ENCODE measurements at regions not wholly inside any gene's neighbourhood (a gene's known extent, or its start where the extent isn't known, plus 50 kb on each side); places are given as distances from the start of the nearest gene placed in this dataset.
"Not testable (repeated sequence)": the region's sequence is repeated elsewhere in the genome, so short reads cannot be mapped to it uniquely, and the experiment has no call there.

- H3K36me3 ChIP-seq (ENCODE audit: control insufficient read depth in 1 of 2, insufficient read depth in 2 of 2, low read length in 2 of 2), result no peaks in the 10 kb centered on the region
- no peaks in the 10 kb centered on the region for H3K4me1 ChIP-seq (ENCODE audit: control insufficient read depth in 1 of 2, insufficient read depth in 2 of 2, low read length in 2 of 2)
- no peaks in the 10 kb centered on the region for H3K27me3 ChIP-seq (ENCODE audit: low read depth, low read length)
- no peaks in the 10 kb centered on the region for H3K9me3 ChIP-seq (ENCODE audit: control insufficient read depth in 1 of 2, low read length in 2 of 2)
- H3K27ac ChIP-seq (ENCODE audit: low read length), result no peak overlapping the region
- H3K4me3 ChIP-seq (ENCODE audit: low read depth in 1 of 2, low read length in 2 of 2), result no peak overlapping the region
Observed at GRCh38 chrX:65331371-65331770, 203.2 kb downstream of the LAS1L start.

- Histone ChIP-seq H3K36me3 (ENCODE audit: control insufficient read depth in 1 of 2, insufficient read depth in 2 of 2, low read length in 2 of 2) (no peaks in the 10 kb centered on the region), H3K9me3 (ENCODE audit: control insufficient read depth in 1 of 2, low read length in 2 of 2) (peaks cover 0 to 27% of the 10 kb centered on the region in 2 donors), H3K4me3 (ENCODE audit: low read depth in 1 of 2, low read length in 2 of 2) (no peak overlapping the region), H3K4me1 (ENCODE audit: control insufficient read depth in 1 of 2, insufficient read depth in 2 of 2, low read length in 2 of 2) (no peaks in the 10 kb centered on the region), H3K27me3 (ENCODE audit: low read depth, low read length) (no peaks in the 10 kb centered on the region), H3K27ac (ENCODE audit: low read length) (no peak overlapping the region)
Observed at GRCh38 chrX:65300104-65300809, 234.3 kb downstream of the LAS1L start.

DNA sequence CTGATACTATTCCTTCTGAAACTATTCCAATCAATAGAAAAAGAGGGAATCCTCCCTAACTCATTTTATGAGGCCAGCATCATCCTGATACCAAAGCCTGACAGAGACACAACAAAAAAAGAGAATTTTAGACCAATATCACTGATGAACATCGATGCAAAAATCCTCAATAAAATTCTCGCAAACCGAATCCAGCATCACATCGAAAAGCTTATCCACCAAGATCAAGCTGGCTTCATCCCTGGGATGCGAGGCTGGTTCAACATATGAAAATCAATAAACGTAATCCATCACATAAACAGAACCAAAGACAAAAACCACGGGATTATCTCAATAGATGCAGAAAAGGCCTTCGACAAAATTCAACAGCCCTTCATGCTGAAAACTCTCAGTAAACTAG, 251.7 kb downstream of the LAS1L start:
- not testable (repeated sequence) for H3K4me1 ChIP-seq (ENCODE audit: control insufficient read depth in 1 of 2, insufficient read depth in 2 of 2, low read length in 2 of 2); H3K36me3 ChIP-seq (ENCODE audit: control insufficient read depth in 1 of 2, insufficient read depth in 2 of 2, low read length in 2 of 2); H3K9me3 ChIP-seq (ENCODE audit: control insufficient read depth in 1 of 2, low read length in 2 of 2); H3K27ac ChIP-seq (ENCODE audit: low read length); H3K27me3 ChIP-seq (ENCODE audit: low read depth, low read length); H3K4me3 ChIP-seq (ENCODE audit: low read depth in 1 of 2, low read length in 2 of 2)

GRCh38 chrX:65273152-65273551, 261.4 kb downstream of the LAS1L start:
- peaks cover 4 to 24% of the 10 kb centered on the region in 2 donors for H3K9me3 ChIP-seq (ENCODE audit: control insufficient read depth in 1 of 2, low read length in 2 of 2)
- H3K4me3 ChIP-seq (ENCODE audit: low read depth in 1 of 2, low read length in 2 of 2), result no peak overlapping the region
- H3K27me3 ChIP-seq (ENCODE audit: low read depth, low read length), result no peaks in the 10 kb centered on the region
- H3K4me1 ChIP-seq (ENCODE audit: control insufficient read depth in 1 of 2, insufficient read depth in 2 of 2, low read length in 2 of 2), result no peaks in the 10 kb centered on the region
- no peaks in the 10 kb centered on the region for H3K36me3 ChIP-seq (ENCODE audit: control insufficient read depth in 1 of 2, insufficient read depth in 2 of 2, low read length in 2 of 2)
- no peak overlapping the region for H3K27ac ChIP-seq (ENCODE audit: low read length)

DNA sequence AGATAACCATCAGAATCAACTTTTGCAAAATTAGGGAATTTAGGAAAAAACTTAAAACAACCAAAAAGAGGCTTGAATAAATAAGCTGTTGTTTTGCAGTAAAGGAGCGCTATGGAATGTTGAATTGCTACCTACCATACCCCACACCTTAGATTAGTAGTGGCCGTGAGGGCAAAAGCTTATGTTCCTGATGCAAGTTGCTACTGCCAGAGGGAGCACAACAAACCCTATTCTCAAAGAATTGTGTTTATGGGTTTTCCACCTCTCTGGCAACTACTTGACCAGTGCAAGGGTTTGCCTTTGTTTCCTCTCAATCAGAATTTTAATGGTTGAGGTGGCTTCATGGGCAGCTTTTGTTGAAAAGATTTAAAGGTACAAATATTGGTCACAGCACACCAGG, 268.1 kb downstream of the LAS1L start:
- Histone ChIP-seq H3K4me3 (ENCODE audit: low read depth in 1 of 2, low read length in 2 of 2) (no peak overlapping the region), H3K36me3 (ENCODE audit: control insufficient read depth in 1 of 2, insufficient read depth in 2 of 2, low read length in 2 of 2) (no peaks in the 10 kb centered on the region)

DNA sequence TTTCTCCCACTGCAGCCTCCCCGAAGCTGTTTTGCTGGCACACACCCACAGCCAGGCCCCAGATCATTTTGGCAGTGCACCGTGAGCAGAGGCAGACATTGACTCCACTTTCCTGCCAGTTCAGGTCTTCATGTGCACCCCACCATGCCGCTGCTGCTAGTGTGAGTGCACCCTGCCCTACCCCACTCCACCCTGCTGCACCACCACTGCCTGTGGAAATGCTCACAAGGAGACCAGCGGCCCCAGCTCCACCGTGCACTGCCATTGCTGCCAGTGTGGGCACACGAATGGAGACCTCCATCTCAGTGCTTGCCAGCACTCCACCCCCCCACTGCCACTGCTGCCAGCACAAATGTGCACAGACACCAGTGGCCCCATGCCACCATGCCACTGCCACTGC, 277.6 kb upstream of the ZC4H2 start:
- H3K36me3 ChIP-seq (ENCODE audit: control insufficient read depth in 1 of 2, insufficient read depth in 2 of 2, low read length in 2 of 2), result no peaks in the 10 kb centered on the region
- no peak overlapping the region for H3K27ac ChIP-seq (ENCODE audit: low read length)
- H3K9me3 ChIP-seq (ENCODE audit: control insufficient read depth in 1 of 2, low read length in 2 of 2), result peaks cover 0 to 2% of the 10 kb centered on the region in 2 donors
- H3K4me3 ChIP-seq (ENCODE audit: low read depth in 1 of 2, low read length in 2 of 2), result no peak overlapping the region
- no peaks in the 10 kb centered on the region for H3K27me3 ChIP-seq (ENCODE audit: low read depth, low read length)
- no peaks in the 10 kb centered on the region for H3K4me1 ChIP-seq (ENCODE audit: control insufficient read depth in 1 of 2, insufficient read depth in 2 of 2, low read length in 2 of 2)

More for the DNA sequence above, 268.1 kb downstream of the LAS1L start:
- no peaks in the 10 kb centered on the region for H3K27me3 ChIP-seq (ENCODE audit: low read depth, low read length)
- no peak overlapping the region for H3K27ac ChIP-seq (ENCODE audit: low read length)
- peaks cover 0 to 3% of the 10 kb centered on the region in 2 donors for H3K9me3 ChIP-seq (ENCODE audit: control insufficient read depth in 1 of 2, low read length in 2 of 2)
- H3K4me1 ChIP-seq (ENCODE audit: control insufficient read depth in 1 of 2, insufficient read depth in 2 of 2, low read length in 2 of 2), result no peaks in the 10 kb centered on the region

GRCh38 chrX:65241059-65241721, 264.9 kb upstream of the ZC4H2 start:
- Histone ChIP-seq H3K27me3 (ENCODE audit: low read depth, low read length) (no peaks in the 10 kb centered on the region), H3K27ac (ENCODE audit: low read length) (no peak overlapping the region), H3K4me1 (ENCODE audit: control insufficient read depth in 1 of 2, insufficient read depth in 2 of 2, low read length in 2 of 2) (no peaks in the 10 kb centered on the region), H3K36me3 (ENCODE audit: control insufficient read depth in 1 of 2, insufficient read depth in 2 of 2, low read length in 2 of 2) (no peaks in the 10 kb centered on the region), H3K9me3 (ENCODE audit: control insufficient read depth in 1 of 2, low read length in 2 of 2) (peaks cover 0 to 22% of the 10 kb centered on the region in 2 donors), H3K4me3 (ENCODE audit: low read depth in 1 of 2, low read length in 2 of 2) (peak overlapping the region in 1 of 2 donors; percentile 19)

DNA sequence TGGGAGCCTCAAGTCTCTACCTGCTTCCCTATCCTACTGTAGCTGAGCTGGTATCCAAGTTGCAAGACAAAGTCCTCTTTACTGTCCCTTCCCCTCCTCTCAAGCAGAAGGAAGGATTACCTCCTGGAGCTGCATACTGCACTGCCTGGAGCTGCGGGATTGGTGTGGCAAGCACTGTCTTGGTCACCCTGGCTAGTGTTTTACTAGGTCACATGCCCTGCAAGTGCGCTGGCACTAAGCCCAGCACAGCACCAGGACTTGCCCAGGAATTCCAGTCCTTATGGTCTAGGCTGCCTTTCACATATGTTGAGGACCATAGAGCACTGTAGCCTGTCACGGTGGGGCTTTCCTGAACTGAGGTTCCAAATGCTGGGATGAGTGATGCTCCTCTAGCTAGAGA, 227.3 kb upstream of the ZC4H2 start:
- Histone ChIP-seq H3K27ac (ENCODE audit: low read length) (no peak overlapping the region), H3K9me3 (ENCODE audit: control insufficient read depth in 1 of 2, low read length in 2 of 2) (no peaks in the 10 kb centered on the region), H3K4me3 (ENCODE audit: low read depth in 1 of 2, low read length in 2 of 2) (no peak overlapping the region), H3K27me3 (ENCODE audit: low read depth, low read length) (no peaks in the 10 kb centered on the region), H3K36me3 (ENCODE audit: control insufficient read depth in 1 of 2, insufficient read depth in 2 of 2, low read length in 2 of 2) (no peaks in the 10 kb centered on the region), H3K4me1 (ENCODE audit: control insufficient read depth in 1 of 2, insufficient read depth in 2 of 2, low read length in 2 of 2) (no peaks in the 10 kb centered on the region)

- Histone ChIP-seq H3K4me1 (ENCODE audit: control insufficient read depth in 1 of 2, insufficient read depth in 2 of 2, low read length in 2 of 2) (no peaks in the 10 kb centered on the region), H3K36me3 (ENCODE audit: control insufficient read depth in 1 of 2, insufficient read depth in 2 of 2, low read length in 2 of 2) (no peaks in the 10 kb centered on the region), H3K27ac (ENCODE audit: low read length) (no peak overlapping the region), H3K4me3 (ENCODE audit: low read depth in 1 of 2, low read length in 2 of 2) (peak overlapping the region in 1 of 2 donors; percentile 47), H3K9me3 (ENCODE audit: control insufficient read depth in 1 of 2, low read length in 2 of 2) (no peaks in the 10 kb centered on the region), H3K27me3 (ENCODE audit: low read depth, low read length) (no peaks in the 10 kb centered on the region)
Observed at GRCh38 chrX:65196758-65197360, 220.6 kb upstream of the ZC4H2 start.

GRCh38 chrX:65195621-65196020, 219.4 kb upstream of the ZC4H2 start:
- Histone ChIP-seq H3K27ac (ENCODE audit: low read length) (no peak overlapping the region), H3K27me3 (ENCODE audit: low read depth, low read length) (no peaks in the 10 kb centered on the region), H3K4me3 (ENCODE audit: low read depth in 1 of 2, low read length in 2 of 2) (no peak overlapping the region), H3K9me3 (ENCODE audit: control insufficient read depth in 1 of 2, low read length in 2 of 2) (no peaks in the 10 kb centered on the region), H3K4me1 (ENCODE audit: control insufficient read depth in 1 of 2, insufficient read depth in 2 of 2, low read length in 2 of 2) (no peaks in the 10 kb centered on the region), H3K36me3 (ENCODE audit: control insufficient read depth in 1 of 2, insufficient read depth in 2 of 2, low read length in 2 of 2) (no peaks in the 10 kb centered on the region)

DNA sequence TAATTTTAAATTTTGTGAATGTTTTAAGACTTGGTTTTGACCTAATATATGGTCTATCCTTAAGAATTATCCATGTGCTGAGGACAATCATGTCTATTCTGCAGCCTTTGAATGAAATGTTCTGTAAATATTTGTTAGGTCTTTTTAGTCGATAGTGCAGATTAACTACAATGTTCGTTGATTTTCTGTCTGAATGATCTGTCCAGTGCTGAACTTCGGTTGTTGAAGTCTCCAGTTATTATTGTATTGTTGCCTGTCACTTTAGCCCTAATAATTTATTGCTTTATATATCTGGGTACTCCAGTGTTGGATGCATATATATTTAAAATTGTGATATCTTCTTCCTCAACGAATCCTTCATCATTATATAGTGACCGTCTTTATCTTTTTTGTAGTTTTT, 218.3 kb upstream of the ZC4H2 start:
- H3K4me3 ChIP-seq (ENCODE audit: low read depth in 1 of 2, low read length in 2 of 2), result no peak overlapping the region
- no peaks in the 10 kb centered on the region for H3K9me3 ChIP-seq (ENCODE audit: control insufficient read depth in 1 of 2, low read length in 2 of 2)
- no peaks in the 10 kb centered on the region for H3K4me1 ChIP-seq (ENCODE audit: control insufficient read depth in 1 of 2, insufficient read depth in 2 of 2, low read length in 2 of 2)
- H3K27ac ChIP-seq (ENCODE audit: low read length), result no peak overlapping the region
- H3K36me3 ChIP-seq (ENCODE audit: control insufficient read depth in 1 of 2, insufficient read depth in 2 of 2, low read length in 2 of 2), result no peaks in the 10 kb centered on the region
- H3K27me3 ChIP-seq (ENCODE audit: low read depth, low read length), result no peaks in the 10 kb centered on the region

All from muscle layer of duodenum (tissue), 2 donors.